ENCODE measurements at regions not wholly inside any gene's neighbourhood (a gene's known extent, or its start where the extent isn't known, plus 50 kb on each side); places are given as distances from the start of the nearest gene placed in this dataset.

DNA sequence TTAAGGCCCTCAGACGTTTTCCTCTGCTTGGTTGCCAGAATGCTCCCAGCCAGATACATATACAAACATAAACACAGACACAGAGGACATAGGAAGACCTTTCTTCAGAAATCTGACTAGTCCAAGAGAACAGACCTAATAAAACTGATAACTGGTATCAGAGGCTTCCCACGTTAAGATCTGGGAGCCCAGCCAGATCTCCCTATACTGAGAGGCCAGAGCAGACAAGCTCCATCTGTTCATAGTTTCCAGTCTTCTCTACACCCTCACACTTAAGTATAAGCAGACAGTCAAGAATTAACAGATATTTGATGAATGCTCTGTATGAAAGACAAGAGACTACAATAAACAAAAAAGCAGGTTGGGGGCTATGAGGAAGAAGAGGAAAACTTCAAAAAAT lies 240.5 kb upstream of the CHAC2 start:
- TF ChIP-seq, protein P1, sequence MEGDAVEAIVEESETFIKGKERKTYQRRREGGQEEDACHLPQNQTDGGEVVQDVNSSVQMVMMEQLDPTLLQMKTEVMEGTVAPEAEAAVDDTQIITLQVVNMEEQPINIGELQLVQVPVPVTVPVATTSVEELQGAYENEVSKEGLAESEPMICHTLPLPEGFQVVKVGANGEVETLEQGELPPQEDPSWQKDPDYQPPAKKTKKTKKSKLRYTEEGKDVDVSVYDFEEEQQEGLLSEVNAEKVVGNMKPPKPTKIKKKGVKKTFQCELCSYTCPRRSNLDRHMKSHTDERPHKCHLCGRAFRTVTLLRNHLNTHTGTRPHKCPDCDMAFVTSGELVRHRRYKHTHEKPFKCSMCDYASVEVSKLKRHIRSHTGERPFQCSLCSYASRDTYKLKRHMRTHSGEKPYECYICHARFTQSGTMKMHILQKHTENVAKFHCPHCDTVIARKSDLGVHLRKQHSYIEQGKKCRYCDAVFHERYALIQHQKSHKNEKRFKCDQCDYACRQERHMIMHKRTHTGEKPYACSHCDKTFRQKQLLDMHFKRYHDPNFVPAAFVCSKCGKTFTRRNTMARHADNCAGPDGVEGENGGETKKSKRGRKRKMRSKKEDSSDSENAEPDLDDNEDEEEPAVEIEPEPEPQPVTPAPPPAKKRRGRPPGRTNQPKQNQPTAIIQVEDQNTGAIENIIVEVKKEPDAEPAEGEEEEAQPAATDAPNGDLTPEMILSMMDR (IDR thresholded peaks at IDR 0.05) = no peak
- no peak for TF ChIP-seq POLR2A (IDR thresholded peaks at IDR 0.05)
